HepG2 (cell line): ENCODE measurements at regions not wholly inside any gene's neighbourhood (a gene's known extent, or its start where the extent isn't known, plus 50 kb on each side); places are given as distances from the start of the nearest gene placed in this dataset.

Source experiments
- ATAC-seq: fragments of 200-7000 bp; cut with Tn5 transposase; 3 replicates; pipeline ENCODE4 v1.9.1; 2020; ENCODE audit warnings: mild to moderate bottlenecking, moderate library complexity
- BruUV-seq: library from RNA; stranded (reverse); fragments of 400-500 nt; replicated peaks from 2 replicates; lab custom pipeline; 2021; lab: Mats Ljungman, UMichigan
- CTCF ChIA-PET: fragments of 300-600 bp; formaldehyde crosslinking; extraction: SDS; loops from one replicate; lab custom pipeline; 2021; ENCODE audit warnings: low total read pairs, inconsistent platforms, low intra/inter-chr PET ratio; lab: Yijun Ruan, JAX
- POLR2A ChIA-PET: fragments of 350-600 bp; sonication (Branson Sonifier 250); formaldehyde crosslinking; loops from one replicate; lab custom pipeline; 2020; ENCODE audit warnings: antibody characterized with exemption, inconsistent platforms; lab: Yijun Ruan, JAX
- DNase-seq: peaks from one replicate; pipeline ENCODE4 v3.0.0-alpha.2; 2015; ENCODE audit warnings: low spot score
- FAIRE-seq: peaks from 3 replicates; lab custom pipeline; 2011; peaks lifted over from hg19 to GRCh38; lab: Jason Lieb, UNC
- H2AFZ ChIP-seq: one replicate; pipeline ENCODE4 v1.6.1; 2011; ENCODE audit warnings: low read length, inconsistent platforms
- H3K27ac ChIP-seq: fragments of 300-600 bp; 3 replicates; pipeline ENCODE4 v1.8.0; 2011; ENCODE audit warnings: mixed run types, mild to moderate bottlenecking, mixed read lengths, low read length, inconsistent platforms; ENCODE audit not compliant: insufficient read depth; ENCODE audit errors: extremely low read length
- H3K27me3 ChIP-seq, 2 experiments: fragments of 200-600 bp in 1 of 2; 2 replicates in 1 of 2; 3 replicates in 1 of 2; pipeline versions ENCODE4 v1.6.0 to v1.8.0; 2011; ENCODE audit warnings: low read length in 2 of 2, mild to moderate bottlenecking in 2 of 2, moderate library complexity in 2 of 2, inconsistent platforms in 1 of 2; ENCODE audit not compliant: insufficient read depth in 2 of 2, control insufficient read depth in 1 of 2
- H3K36me3 ChIP-seq, 2 experiments: fragments of 200-600 bp in 1 of 2; replicated peaks in 1 of 2; 2 replicates in 1 of 2; 3 replicates in 1 of 2; pipeline versions ENCODE4 v1.5.1 to v1.8.0; 2011; ENCODE audit warnings: low read length in 2 of 2, inconsistent platforms in 1 of 2; ENCODE audit not compliant: insufficient read depth in 2 of 2, control insufficient read depth in 1 of 2
- H3K4me1 ChIP-seq: 2 replicates; pipeline ENCODE4 v1.5.1; 2012; ENCODE audit warnings: low read length, inconsistent platforms; ENCODE audit not compliant: insufficient read depth
- H3K4me2 ChIP-seq: 2 replicates; pipeline ENCODE4 v1.6.0; 2011; ENCODE audit warnings: low read depth, low read length, inconsistent platforms
- H3K4me3 ChIP-seq, 3 experiments: fragments of 200-600 bp in 1 of 3; sonication (generic), shearing (Covaris generic) in 1 of 3; replicated peaks in 1 of 3; 2 replicates each; pipeline ENCODE4 v1.5.1; 2011 to 2016; ENCODE audit warnings: low read length in 3 of 3, inconsistent platforms in 2 of 3, low read depth in 2 of 3, mild to moderate bottlenecking in 2 of 3, control low read depth in 1 of 3, mixed read lengths in 1 of 3; ENCODE audit not compliant: insufficient read depth in 1 of 3
- H3K79me2 ChIP-seq: one replicate; pipeline ENCODE4 v1.6.1; 2011; ENCODE audit warnings: low read length, inconsistent platforms; ENCODE audit not compliant: insufficient read depth
- H3K9ac ChIP-seq: 2 replicates; pipeline ENCODE4 v1.6.0; 2011; ENCODE audit warnings: mild to moderate bottlenecking, low read depth, low read length, inconsistent platforms; ENCODE audit not compliant: insufficient read depth
- H3K9me3 ChIP-seq: 2 replicates; pipeline ENCODE4 v1.5.1; 2012; ENCODE audit warnings: mild to moderate bottlenecking, low read length
- H4K20me1 ChIP-seq: 2 replicates; pipeline ENCODE4 v1.6.0; 2011; ENCODE audit warnings: inconsistent platforms, mild to moderate bottlenecking, low read length, moderate library complexity; ENCODE audit not compliant: insufficient read depth
- CBFB ChIP-seq: sonication (generic); formaldehyde crosslinking; IDR thresholded peaks from 2 replicates; pipeline ENCODE4 v1.4.0; 2020; ENCODE audit warnings: missing genetic modification reagents
- FOXA3 ChIP-seq: IDR thresholded peaks from 2 replicates; pipeline ENCODE4 v1.6.1; 2016; ENCODE audit warnings: missing genetic modification reagents, missing compliant biosample characterization
- JUN ChIP-seq: sonication (generic); formaldehyde crosslinking; IDR thresholded peaks from 2 replicates; pipeline ENCODE4 v1.4.0; 2020; ENCODE audit warnings: mild to moderate bottlenecking, missing genetic modification reagents
- KAT2B ChIP-seq: fragments of 150-350 bp; IDR thresholded peaks from 2 replicates; pipeline ENCODE4 v1.6.1; 2014; ENCODE audit warnings: low read depth, low read length, borderline replicate concordance
- KAT7 ChIP-seq: IDR thresholded peaks from 2 replicates; pipeline ENCODE4 v1.6.1; 2018; ENCODE audit warnings: borderline replicate concordance, missing compliant biosample characterization
- MAF1 ChIP-seq: sonication (generic); formaldehyde crosslinking; IDR thresholded peaks from 2 replicates; pipeline ENCODE4 v1.5.0; 2020; ENCODE audit warnings: missing genetic modification reagents, borderline replicate concordance
- MAFF ChIP-seq: IDR thresholded peaks from 2 replicates; pipeline ENCODE4 v1.6.1; 2011; ENCODE audit warnings: low read depth, low read length, improper control_type of control experiment
- MED13 ChIP-seq: sonication (generic); formaldehyde crosslinking; IDR thresholded peaks from 2 replicates; pipeline ENCODE4 v1.5.0; 2020; ENCODE audit warnings: missing genetic modification reagents
- PHF8 ChIP-seq: sonication (generic); formaldehyde crosslinking; IDR thresholded peaks from 2 replicates; pipeline ENCODE4 v1.5.0; 2020; ENCODE audit warnings: missing genetic modification reagents
- RARA ChIP-seq: IDR thresholded peaks from 2 replicates; pipeline ENCODE4 v1.6.1; 2016; ENCODE audit warnings: missing genetic modification reagents, missing compliant biosample characterization
- RBM22 ChIP-seq: fragments of 200-400 bp; formaldehyde crosslinking; optimal IDR thresholded peaks from 2 replicates; pipeline ENCODE3; 2017; ENCODE audit warnings: mild to moderate bottlenecking, low read length, moderate library complexity
- SP1 ChIP-seq, 2 experiments: fragments of 450-650 bp in 1 of 2; sonication (generic) in 1 of 2; formaldehyde crosslinking in 1 of 2; IDR thresholded peaks; 2 replicates each; pipeline versions ENCODE4 v1.4.0 to v1.6.1; 2016 to 2020; ENCODE audit warnings: missing genetic modification reagents in 1 of 2
- ZBTB21 ChIP-seq: sonication (generic); formaldehyde crosslinking; IDR thresholded peaks from 2 replicates; pipeline ENCODE4 v1.4.0; 2020; ENCODE audit warnings: missing genetic modification reagents
- ZMYM2 ChIP-seq: sonication (generic); formaldehyde crosslinking; IDR thresholded peaks from 2 replicates; pipeline ENCODE4 v1.8.0; 2022; ENCODE audit warnings: mild to moderate bottlenecking, missing genetic modification reagents
- ZNF263 ChIP-seq: sonication (generic); formaldehyde crosslinking; IDR thresholded peaks from 2 replicates; pipeline ENCODE4 v1.4.0; 2020; ENCODE audit warnings: missing genetic modification reagents
- ZNF674 ChIP-seq: sonication (generic); formaldehyde crosslinking; IDR thresholded peaks from 2 replicates; pipeline ENCODE4 v1.5.0; 2020; ENCODE audit warnings: low read depth, mild to moderate bottlenecking, missing genetic modification reagents
- ZNF782 ChIP-seq: sonication (generic); formaldehyde crosslinking; IDR thresholded peaks from 2 replicates; pipeline ENCODE4 v1.4.0; 2020; ENCODE audit warnings: missing genetic modification reagents, mild to moderate bottlenecking, borderline replicate concordance
- ZNF83 ChIP-seq: sonication (generic); formaldehyde crosslinking; IDR thresholded peaks from 2 replicates; pipeline ENCODE4 v1.4.0; 2020; ENCODE audit warnings: missing genetic modification reagents, mild to moderate bottlenecking, borderline replicate concordance
- WGBS: methylation state at CpG from one replicate; pipeline ENCODE4 v1.1.6; 2017; ENCODE audit warnings: low lambda C conversion rate; 5-methylcytosine and 5-hydroxymethylcytosine counted together
- in situ Hi-C: cut with HindIII; loops from 2 replicates; pipeline ENCODE4 v1.10.0; 2017; ENCODE audit warnings: low pct_unique_long_range_greater_than_20kb; ENCODE audit not compliant: extremely low pct_ligation_motif_present
- intact Hi-C: fragments of 100-400 bp; cut with micrococcal nuclease; formaldehyde crosslinking; loops from one replicate; pipeline ENCODE4 v1.10.0; 2022; ENCODE audit not compliant: unreplicated experiment
- TF ChIP-seq, protein P1 (sequence below): sonication (generic); formaldehyde crosslinking; IDR thresholded peaks from 2 replicates; pipeline ENCODE4 v1.4.0; 2020; ENCODE audit warnings: missing genetic modification reagents, borderline replicate concordance

DNA sequence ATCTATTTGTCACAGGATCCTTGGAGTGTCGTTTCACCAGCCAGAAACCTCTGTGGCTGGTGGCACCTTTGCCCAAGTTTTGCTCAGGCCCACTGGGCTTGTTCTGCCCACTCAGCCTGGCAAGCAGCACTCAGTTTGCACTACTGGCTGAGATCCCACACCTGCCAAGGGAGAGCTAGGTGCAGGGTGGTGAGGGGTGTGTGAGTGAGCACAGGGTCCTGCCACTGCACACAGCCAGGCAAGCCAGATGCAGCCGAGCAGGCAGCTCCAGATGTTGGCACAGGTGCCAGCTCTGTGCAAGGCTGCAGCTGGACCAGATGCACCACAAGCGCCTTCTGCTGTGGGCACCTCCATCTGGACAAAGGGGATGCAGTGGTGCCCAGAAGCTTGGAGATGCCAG, 281.7 kb upstream of the UBE2E3 start (continued):
- TF ChIP-seq MAF1 (no peak), CBFB (CRISPR knock-in tag) (no peak), PHF8 (CRISPR knock-in tag) (no peak), KAT2B (no peak), RBM22 (no peak)
- TF ChIP-seq, protein P1, sequence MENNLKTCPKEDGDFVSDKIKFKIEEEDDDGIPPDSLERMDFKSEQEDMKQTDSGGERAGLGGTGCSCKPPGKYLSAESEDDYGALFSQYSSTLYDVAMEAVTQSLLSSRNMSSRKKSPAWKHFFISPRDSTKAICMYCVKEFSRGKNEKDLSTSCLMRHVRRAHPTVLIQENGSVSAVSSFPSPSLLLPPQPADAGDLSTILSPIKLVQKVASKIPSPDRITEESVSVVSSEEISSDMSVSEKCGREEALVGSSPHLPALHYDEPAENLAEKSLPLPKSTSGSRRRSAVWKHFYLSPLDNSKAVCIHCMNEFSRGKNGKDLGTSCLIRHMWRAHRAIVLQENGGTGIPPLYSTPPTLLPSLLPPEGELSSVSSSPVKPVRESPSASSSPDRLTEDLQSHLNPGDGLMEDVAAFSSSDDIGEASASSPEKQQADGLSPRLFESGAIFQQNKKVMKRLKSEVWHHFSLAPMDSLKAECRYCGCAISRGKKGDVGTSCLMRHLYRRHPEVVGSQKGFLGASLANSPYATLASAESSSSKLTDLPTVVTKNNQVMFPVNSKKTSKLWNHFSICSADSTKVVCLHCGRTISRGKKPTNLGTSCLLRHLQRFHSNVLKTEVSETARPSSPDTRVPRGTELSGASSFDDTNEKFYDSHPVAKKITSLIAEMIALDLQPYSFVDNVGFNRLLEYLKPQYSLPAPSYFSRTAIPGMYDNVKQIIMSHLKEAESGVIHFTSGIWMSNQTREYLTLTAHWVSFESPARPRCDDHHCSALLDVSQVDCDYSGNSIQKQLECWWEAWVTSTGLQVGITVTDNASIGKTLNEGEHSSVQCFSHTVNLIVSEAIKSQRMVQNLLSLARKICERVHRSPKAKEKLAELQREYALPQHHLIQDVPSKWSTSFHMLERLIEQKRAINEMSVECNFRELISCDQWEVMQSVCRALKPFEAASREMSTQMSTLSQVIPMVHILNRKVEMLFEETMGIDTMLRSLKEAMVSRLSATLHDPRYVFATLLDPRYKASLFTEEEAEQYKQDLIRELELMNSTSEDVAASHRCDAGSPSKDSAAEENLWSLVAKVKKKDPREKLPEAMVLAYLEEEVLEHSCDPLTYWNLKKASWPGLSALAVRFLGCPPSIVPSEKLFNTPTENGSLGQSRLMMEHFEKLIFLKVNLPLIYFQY (CRISPR knock-in tag), result no peak
- TF ChIP-seq, all 625 proteins: peak for 0

DNA sequence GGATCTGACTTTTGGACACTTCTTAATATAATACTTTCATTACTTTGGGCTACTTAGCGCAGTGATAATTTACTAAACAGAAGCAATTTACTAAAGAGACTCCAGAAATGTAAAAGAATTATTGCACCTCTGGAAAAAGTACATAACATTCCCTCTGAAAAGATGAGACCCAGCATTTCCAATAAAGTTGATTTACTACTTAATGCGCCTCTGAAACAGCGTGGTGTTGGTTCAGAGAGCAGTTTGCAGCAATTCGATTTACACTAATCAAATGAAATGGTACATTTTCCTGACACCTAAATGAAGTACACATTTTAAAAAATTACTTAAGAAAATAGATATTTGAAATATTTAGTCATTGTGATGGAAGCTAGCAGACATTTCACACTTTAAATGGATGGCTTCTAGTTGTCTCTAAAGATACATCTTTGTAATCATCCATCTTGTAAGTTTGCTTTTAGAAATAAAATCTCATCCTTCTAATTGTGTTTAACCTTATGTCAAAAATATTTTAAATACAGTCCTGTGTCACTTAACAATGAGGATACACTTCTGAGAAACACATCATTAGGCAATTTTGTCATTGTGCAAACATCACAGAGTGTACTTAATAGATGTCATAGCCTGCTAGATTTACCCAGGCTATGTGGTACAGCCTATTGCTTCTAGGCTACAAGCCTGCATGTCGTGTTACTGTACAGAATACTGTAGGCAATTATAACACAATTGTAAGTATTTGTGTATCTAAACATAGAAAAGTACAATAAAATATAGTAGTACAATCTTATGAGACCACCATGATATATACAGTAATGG, 284.6 kb upstream of the UBE2E3 start:
- Histone ChIP-seq H3K9me3 (no peaks in the 10 kb centered on the region), H3K4me2 (no peak overlapping the region), H3K36me3 (no peaks in the 10 kb centered on the region), H3K79me2 (no peaks in the 10 kb centered on the region), H2AFZ (no peak overlapping the region), H3K27ac (no peak overlapping the region), H3K4me3 (no peak overlapping the region), H3K9ac (no peak overlapping the region), H3K4me1 (no peaks in the 10 kb centered on the region), H4K20me1 (no peaks in the 10 kb centered on the region), H3K27me3 (no peaks in the 10 kb centered on the region)
- DNase-seq (no peak), ATAC-seq (no peak), FAIRE-seq (no peak)
- BruUV-seq, result no TSS peak
- in situ Hi-C loops, result no loop called here
- intact Hi-C loops, result no loop called here
- TF ChIP-seq MAFF (no peak), ZNF83 (CRISPR knock-in tag) (no peak), ZNF263 (no peak), ZMYM2 (CRISPR knock-in tag) (no peak), ZNF674 (CRISPR knock-in tag) (no peak), ZBTB21 (CRISPR knock-in tag) (no peak), FOXA3 (no peak), KAT7 (CRISPR knock-in tag) (no peak), SP1 (IDR thresholded peaks at IDR 0.05) (no peak), SP1 (CRISPR knock-in tag; IDR thresholded peaks at IDR 0.05) (no peak), JUN (CRISPR knock-in tag) (no peak), RARA (CRISPR knock-in tag) (no peak), ZNF782 (CRISPR knock-in tag) (no peak), MED13 (CRISPR knock-in tag) (no peak)
- POLR2A ChIA-PET, result no interaction called here
- 45% methylated on average over 5 of the region's 5 CpGs for WGBS
- CTCF ChIA-PET, result no interaction called here
